ENCODE measurements at regions not wholly inside any gene's neighbourhood (a gene's known extent, or its start where the extent isn't known, plus 50 kb on each side); places are given as distances from the start of the nearest gene placed in this dataset.
"Not testable (repeated sequence)": the region's sequence is repeated elsewhere in the genome, so short reads cannot be mapped to it uniquely, and the experiment has no call there.

GRCh38 chr13:81226830-81227229 is 885.9 kb upstream of the SPRY2 start:
- TF ChIP-seq POLR2AphosphoS5, POLR2A, EP300 (IDR thresholded peaks at IDR 0.05): not testable (repeated sequence)
- TF ChIP-seq, protein P1, sequence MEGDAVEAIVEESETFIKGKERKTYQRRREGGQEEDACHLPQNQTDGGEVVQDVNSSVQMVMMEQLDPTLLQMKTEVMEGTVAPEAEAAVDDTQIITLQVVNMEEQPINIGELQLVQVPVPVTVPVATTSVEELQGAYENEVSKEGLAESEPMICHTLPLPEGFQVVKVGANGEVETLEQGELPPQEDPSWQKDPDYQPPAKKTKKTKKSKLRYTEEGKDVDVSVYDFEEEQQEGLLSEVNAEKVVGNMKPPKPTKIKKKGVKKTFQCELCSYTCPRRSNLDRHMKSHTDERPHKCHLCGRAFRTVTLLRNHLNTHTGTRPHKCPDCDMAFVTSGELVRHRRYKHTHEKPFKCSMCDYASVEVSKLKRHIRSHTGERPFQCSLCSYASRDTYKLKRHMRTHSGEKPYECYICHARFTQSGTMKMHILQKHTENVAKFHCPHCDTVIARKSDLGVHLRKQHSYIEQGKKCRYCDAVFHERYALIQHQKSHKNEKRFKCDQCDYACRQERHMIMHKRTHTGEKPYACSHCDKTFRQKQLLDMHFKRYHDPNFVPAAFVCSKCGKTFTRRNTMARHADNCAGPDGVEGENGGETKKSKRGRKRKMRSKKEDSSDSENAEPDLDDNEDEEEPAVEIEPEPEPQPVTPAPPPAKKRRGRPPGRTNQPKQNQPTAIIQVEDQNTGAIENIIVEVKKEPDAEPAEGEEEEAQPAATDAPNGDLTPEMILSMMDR (IDR thresholded peaks at IDR 0.05) = not testable (repeated sequence)

All from sigmoid colon (tissue), 4 donors.